ENCODE measurements at regions not wholly inside any gene's neighbourhood (a gene's known extent, or its start where the extent isn't known, plus 50 kb on each side); places are given as distances from the start of the nearest gene placed in this dataset.

DNA sequence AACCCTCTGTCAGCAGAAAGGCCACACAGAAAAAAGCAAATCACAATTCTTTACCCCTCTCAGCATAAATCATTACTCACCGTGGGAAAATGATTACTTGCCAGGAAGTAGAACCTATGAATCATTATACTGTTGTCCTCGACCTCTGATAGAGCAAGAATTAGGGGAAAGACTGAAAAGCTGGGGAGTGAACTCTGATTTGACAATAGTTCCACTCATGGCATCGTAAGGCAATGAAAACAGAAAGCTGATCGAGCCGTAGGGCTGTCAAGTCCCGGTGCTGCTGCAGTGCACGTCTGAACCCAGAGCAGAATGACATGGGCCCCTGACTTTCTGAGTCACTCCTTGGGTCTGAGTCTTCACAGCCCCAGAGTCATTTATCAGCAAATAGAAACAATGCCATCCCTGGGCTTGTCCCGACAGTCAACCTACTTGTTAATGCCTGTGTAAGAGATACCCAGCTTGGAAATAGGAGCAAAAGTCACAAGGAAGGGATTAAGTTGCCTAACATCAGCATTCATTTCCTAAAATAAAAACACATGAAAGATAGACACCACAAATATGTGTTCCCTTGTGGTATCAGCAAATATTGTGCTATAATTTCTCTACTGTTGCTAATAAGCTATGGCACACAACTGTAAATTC, 224.8 kb upstream of the MARCKS start:
- TF ChIP-seq, protein P1, sequence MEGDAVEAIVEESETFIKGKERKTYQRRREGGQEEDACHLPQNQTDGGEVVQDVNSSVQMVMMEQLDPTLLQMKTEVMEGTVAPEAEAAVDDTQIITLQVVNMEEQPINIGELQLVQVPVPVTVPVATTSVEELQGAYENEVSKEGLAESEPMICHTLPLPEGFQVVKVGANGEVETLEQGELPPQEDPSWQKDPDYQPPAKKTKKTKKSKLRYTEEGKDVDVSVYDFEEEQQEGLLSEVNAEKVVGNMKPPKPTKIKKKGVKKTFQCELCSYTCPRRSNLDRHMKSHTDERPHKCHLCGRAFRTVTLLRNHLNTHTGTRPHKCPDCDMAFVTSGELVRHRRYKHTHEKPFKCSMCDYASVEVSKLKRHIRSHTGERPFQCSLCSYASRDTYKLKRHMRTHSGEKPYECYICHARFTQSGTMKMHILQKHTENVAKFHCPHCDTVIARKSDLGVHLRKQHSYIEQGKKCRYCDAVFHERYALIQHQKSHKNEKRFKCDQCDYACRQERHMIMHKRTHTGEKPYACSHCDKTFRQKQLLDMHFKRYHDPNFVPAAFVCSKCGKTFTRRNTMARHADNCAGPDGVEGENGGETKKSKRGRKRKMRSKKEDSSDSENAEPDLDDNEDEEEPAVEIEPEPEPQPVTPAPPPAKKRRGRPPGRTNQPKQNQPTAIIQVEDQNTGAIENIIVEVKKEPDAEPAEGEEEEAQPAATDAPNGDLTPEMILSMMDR (IDR thresholded peaks at IDR 0.05; ENCODE audit: control insufficient read depth, extremely low read depth, insufficient read depth) = no peak
- DNase-seq (ENCODE audit: low read depth) = no peak
- H3K4me3 ChIP-seq (ENCODE audit: low read depth, low read length) = no peak overlapping the region

DNA sequence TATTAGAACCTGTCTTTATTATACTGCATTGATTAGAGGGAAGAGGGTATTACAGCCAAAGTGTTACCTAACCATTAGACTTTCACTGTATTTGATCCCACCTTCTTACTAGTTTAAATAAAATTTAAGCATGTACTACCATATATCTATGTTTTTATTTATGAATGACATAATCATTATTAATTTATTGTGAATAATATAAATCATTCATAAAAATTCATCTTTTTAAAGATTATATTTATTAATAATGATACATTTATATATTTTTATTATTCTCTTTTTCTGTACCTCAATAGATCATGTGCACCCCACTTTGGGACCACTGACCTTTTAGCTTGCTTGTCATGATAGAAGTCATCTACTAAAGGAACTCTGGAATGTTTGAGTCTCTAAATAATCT, 223.5 kb upstream of the MARCKS start:
- TF ChIP-seq, protein P1 (IDR thresholded peaks at IDR 0.05; ENCODE audit: control insufficient read depth, extremely low read depth, insufficient read depth) = no peak
- DNase-seq (ENCODE audit: low read depth) = no peak
- H3K4me3 ChIP-seq (ENCODE audit: low read depth, low read length) = no peak overlapping the region

DNA sequence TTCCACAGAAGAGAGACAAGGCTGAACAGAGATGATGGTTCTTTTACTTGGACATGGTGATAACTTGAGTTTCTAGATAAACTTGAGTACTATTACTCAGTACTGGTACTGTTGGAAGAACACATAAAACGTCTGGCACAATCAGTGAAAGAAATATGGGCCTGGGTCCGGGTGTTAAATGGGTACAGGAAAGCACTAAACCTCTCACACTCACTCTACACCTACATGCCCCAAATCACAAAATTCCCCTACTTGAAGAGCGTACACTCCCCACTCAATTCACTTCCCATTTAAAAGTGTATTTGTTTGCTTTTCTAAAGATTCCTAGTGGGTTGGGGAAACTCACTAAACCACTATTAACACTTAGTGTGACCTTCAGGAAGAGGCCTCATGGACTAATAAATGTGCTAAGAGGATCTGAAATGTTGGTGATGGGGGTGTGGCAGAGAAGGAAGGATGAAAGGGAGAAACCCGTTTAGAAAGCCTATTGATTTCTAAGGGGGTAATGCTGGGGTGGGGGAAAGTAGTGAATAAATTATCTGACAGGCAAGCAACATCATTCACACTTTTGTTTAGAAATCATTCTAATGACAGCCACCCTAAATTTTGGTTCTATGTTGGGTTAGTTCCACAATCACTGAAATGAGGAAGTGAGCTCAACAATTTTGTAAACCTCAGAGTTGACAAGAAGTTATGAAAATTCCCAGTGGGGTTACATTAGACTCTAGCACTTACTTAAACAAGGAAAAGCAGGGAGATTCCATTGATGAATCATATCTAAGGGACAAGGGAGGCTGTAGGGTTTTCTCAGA, 222.6 kb upstream of the MARCKS start:
- no peak overlapping the region for H3K4me3 ChIP-seq (ENCODE audit: low read depth, low read length)
- TF ChIP-seq, protein P1 (IDR thresholded peaks at IDR 0.05; ENCODE audit: control insufficient read depth, extremely low read depth, insufficient read depth) = no peak
- no peak for DNase-seq (ENCODE audit: low read depth)

DNA sequence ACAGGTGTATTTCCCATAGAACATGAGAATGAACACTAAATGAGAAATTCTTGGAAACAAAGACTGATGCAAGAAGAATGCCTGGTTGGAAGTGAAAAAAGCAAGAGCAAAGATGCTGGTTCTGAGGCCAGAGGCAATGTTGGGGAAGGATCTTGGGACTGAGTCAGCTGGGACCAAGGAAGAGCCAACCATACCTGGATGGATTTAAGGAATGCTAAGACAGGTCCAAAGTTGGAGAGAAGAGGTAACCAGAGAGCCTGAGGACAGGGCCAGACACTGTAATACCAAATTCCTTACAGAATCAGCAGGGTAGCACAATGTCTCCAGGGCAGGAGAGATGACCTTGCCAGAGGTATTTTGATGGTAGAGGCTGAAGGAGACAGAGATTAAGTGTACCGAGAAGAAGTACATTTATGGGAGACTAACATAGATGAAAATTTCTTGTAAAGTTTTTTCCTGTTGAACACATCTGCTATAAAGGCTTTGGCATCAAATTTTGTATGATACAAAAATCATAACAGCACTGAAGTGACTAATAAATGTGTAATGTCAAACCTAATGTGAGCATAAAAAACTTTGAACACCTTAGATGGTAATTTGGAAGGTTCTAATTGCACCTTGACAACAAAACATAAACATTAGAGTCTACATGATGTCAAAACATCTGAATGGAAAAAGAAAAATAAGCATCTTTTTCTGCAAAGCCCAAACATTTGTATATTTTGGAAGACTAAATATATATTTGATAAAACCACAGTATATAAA, 221.7 kb upstream of the MARCKS start:
- TF ChIP-seq, protein P1 (IDR thresholded peaks at IDR 0.05; ENCODE audit: control insufficient read depth, extremely low read depth, insufficient read depth) = no peak
- no peak overlapping the region for H3K4me3 ChIP-seq (ENCODE audit: low read depth, low read length)

DNA sequence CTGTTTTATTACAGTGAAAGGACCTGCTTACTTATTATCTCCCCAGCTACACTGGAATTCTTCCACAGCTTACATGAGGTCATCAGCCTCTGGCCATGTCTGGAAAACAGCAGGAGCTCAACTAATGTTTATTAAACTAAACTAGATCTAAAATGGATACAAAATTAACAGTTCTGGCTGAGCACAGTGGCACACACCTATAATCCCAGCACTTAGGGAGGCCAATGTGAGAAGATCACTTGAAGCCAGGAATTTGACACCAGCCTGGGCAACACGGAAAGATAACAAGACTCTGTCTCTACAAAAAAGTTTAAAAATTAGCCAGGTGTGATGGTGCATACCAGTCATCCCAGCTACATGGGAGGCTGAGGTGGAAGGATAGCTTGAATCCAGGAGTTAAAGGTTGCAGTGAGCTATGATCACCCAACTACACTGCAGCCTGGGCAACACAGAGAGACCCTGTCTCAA, 220.8 kb upstream of the MARCKS start:
- DNase-seq (ENCODE audit: low read depth) = no peak
- no peak overlapping the region for H3K4me3 ChIP-seq (ENCODE audit: low read depth, low read length)
- TF ChIP-seq, protein P1 (IDR thresholded peaks at IDR 0.05; ENCODE audit: control insufficient read depth, extremely low read depth, insufficient read depth) = no peak

More for the DNA sequence above, 221.7 kb upstream of the MARCKS start:
- no peak for DNase-seq (ENCODE audit: low read depth)

DNA sequence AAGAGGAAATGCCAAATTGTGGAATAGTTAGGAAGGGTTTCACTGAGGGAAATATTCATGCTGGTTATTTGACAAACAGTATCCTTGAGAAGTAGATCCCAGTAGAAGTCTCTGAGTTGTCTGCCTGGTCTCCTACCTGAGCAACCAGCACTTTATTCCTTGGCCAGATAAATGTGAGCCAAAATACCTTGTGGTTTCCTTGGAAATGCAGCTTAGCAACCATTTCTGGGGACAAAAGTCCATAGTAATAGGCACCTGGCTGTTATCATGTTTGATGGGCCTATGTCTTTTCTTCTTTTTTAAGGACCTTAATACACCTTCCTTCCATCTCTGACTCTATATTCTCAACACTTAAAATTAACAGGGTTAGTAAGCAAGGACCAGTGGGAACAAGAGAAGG, 217.1 kb upstream of the MARCKS start:
- no peak overlapping the region for H3K4me3 ChIP-seq (ENCODE audit: low read depth, low read length)

More for the DNA sequence above, 217.1 kb upstream of the MARCKS start:
- no peak for DNase-seq (ENCODE audit: low read depth)
- TF ChIP-seq, protein P1 (IDR thresholded peaks at IDR 0.05; ENCODE audit: control insufficient read depth, extremely low read depth, insufficient read depth) = no peak
